ENCODE measurements at regions not wholly inside any gene's neighbourhood (a gene's known extent, or its start where the extent isn't known, plus 50 kb on each side); places are given as distances from the start of the nearest gene placed in this dataset.

GRCh38 chr7:50152486-50152885, 59.4 kb upstream of the ZPBP start:
- no peaks in the 10 kb centered on the region for H3K4me1 ChIP-seq (ENCODE audit: control insufficient read depth in 2 of 3, insufficient read depth in 2 of 3, low read depth in 1 of 3, low read length in 3 of 3)
- H3K27ac ChIP-seq (ENCODE audit: low read depth in 2 of 2, low read length in 2 of 2): no peak overlapping the region
- H3K36me3 ChIP-seq (ENCODE audit: control insufficient read depth in 2 of 3, insufficient read depth in 3 of 3, low read length in 3 of 3): no peaks in the 10 kb centered on the region
- no peak overlapping the region for H3K9ac ChIP-seq (ENCODE audit: low read length in 3 of 3)
- H3K9me3 ChIP-seq (ENCODE audit: control insufficient read depth in 2 of 3, insufficient read depth in 1 of 3, low read length in 3 of 3): no peaks in the 10 kb centered on the region
- H3K4me3 ChIP-seq (ENCODE audit: low read length in 3 of 3): no peak overlapping the region
- FAIRE-seq (no peak), DNase-seq (no peak)
- TF ChIP-seq CTCF (IDR thresholded peaks at IDR 0.05; ENCODE audit: borderline replicate concordance, extremely low read depth, insufficient read depth): no peak
- intact Hi-C loops (cut with DNase I): no loop called here
- no peaks in the 10 kb centered on the region for H3K27me3 ChIP-seq (ENCODE audit: control insufficient read depth, insufficient read depth, low read length)

DNA sequence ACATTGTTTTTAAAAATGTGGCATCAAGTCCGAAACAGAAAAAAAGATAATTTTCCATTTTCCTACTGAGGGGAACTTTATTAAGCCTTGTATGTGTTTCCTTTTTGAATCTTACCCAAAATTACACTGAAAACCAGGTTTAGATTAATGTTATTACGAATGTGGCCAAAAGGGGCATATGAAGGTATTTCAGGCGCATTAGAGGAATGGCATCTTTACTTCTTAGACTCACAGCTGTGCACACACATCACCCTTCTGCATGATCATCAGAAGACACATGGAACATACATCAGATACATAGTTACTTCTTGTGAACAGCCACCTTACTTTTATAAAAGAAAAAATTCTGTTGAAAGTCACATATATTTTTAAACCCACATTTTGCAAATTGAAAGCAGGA, 58.6 kb upstream of the ZPBP start:
- DNase-seq: no peak
- no peak for FAIRE-seq
- no peak for TF ChIP-seq CTCF (IDR thresholded peaks at IDR 0.05; ENCODE audit: borderline replicate concordance, extremely low read depth, insufficient read depth)
- Histone ChIP-seq H3K27me3 (ENCODE audit: control insufficient read depth, insufficient read depth, low read length) (no peaks in the 10 kb centered on the region), H3K9me3 (ENCODE audit: control insufficient read depth in 2 of 3, insufficient read depth in 1 of 3, low read length in 3 of 3) (no peaks in the 10 kb centered on the region), H3K9ac (ENCODE audit: low read length in 3 of 3) (no peak overlapping the region), H3K36me3 (ENCODE audit: control insufficient read depth in 2 of 3, insufficient read depth in 3 of 3, low read length in 3 of 3) (no peaks in the 10 kb centered on the region), H3K4me1 (ENCODE audit: control insufficient read depth in 2 of 3, insufficient read depth in 2 of 3, low read depth in 1 of 3, low read length in 3 of 3) (no peaks in the 10 kb centered on the region), H3K4me3 (ENCODE audit: low read length in 3 of 3) (no peak overlapping the region), H3K27ac (ENCODE audit: low read depth in 2 of 2, low read length in 2 of 2) (no peak overlapping the region)
- intact Hi-C loops (cut with DNase I): no loop called here

GRCh38 chr7:50151001-50151400, 58.0 kb upstream of the ZPBP start:
- DNase-seq (no peak), FAIRE-seq (no peak)
- Histone ChIP-seq H3K9me3 (ENCODE audit: control insufficient read depth in 2 of 3, insufficient read depth in 1 of 3, low read length in 3 of 3) (no peaks in the 10 kb centered on the region), H3K27ac (ENCODE audit: low read depth in 2 of 2, low read length in 2 of 2) (no peak overlapping the region), H3K4me3 (ENCODE audit: low read length in 3 of 3) (no peak overlapping the region), H3K36me3 (ENCODE audit: control insufficient read depth in 2 of 3, insufficient read depth in 3 of 3, low read length in 3 of 3) (no peaks in the 10 kb centered on the region), H3K9ac (ENCODE audit: low read length in 3 of 3) (no peak overlapping the region), H3K4me1 (ENCODE audit: control insufficient read depth in 2 of 3, insufficient read depth in 2 of 3, low read depth in 1 of 3, low read length in 3 of 3) (no peaks in the 10 kb centered on the region), H3K27me3 (ENCODE audit: control insufficient read depth, insufficient read depth, low read length) (no peaks in the 10 kb centered on the region)
- TF ChIP-seq CTCF (IDR thresholded peaks at IDR 0.05; ENCODE audit: borderline replicate concordance, extremely low read depth, insufficient read depth): no peak
- intact Hi-C loops (cut with DNase I): no loop called here

GRCh38 chr7:50149369-50149768, 56.3 kb upstream of the ZPBP start:
- Histone ChIP-seq H3K27me3 (ENCODE audit: control insufficient read depth, insufficient read depth, low read length) (no peaks in the 10 kb centered on the region), H3K36me3 (ENCODE audit: control insufficient read depth in 2 of 3, insufficient read depth in 3 of 3, low read length in 3 of 3) (no peaks in the 10 kb centered on the region), H3K4me1 (ENCODE audit: control insufficient read depth in 2 of 3, insufficient read depth in 2 of 3, low read depth in 1 of 3, low read length in 3 of 3) (no peaks in the 10 kb centered on the region), H3K9ac (ENCODE audit: low read length in 3 of 3) (no peak overlapping the region), H3K9me3 (ENCODE audit: control insufficient read depth in 2 of 3, insufficient read depth in 1 of 3, low read length in 3 of 3) (no peaks in the 10 kb centered on the region), H3K4me3 (ENCODE audit: low read length in 3 of 3) (no peak overlapping the region), H3K27ac (ENCODE audit: low read depth in 2 of 2, low read length in 2 of 2) (no peak overlapping the region)
- TF ChIP-seq CTCF (IDR thresholded peaks at IDR 0.05; ENCODE audit: borderline replicate concordance, extremely low read depth, insufficient read depth): no peak
- no peak for FAIRE-seq
- intact Hi-C loops (cut with DNase I): no loop called here
- no peak for DNase-seq

Measured in kidney (tissue), 13 donors.